ENCODE measurements at regions not wholly inside any gene's neighbourhood (a gene's known extent, or its start where the extent isn't known, plus 50 kb on each side); places are given as distances from the start of the nearest gene placed in this dataset.

- no peak overlapping the region for H3K9ac ChIP-seq (ENCODE audit: low read length)
- intact Hi-C loops (cut with micrococcal nuclease): no loop called here
- no peaks in the 10 kb centered on the region for H3K79me2 ChIP-seq (ENCODE audit: insufficient read depth, low read length)
- no peaks in the 10 kb centered on the region for H3K4me1 ChIP-seq (ENCODE audit: control insufficient read depth in 1 of 2, insufficient read depth in 2 of 2, low read length in 2 of 2)
- CTCF ChIA-PET: no interaction called here
- no peaks in the 10 kb centered on the region for H4K20me1 ChIP-seq (ENCODE audit: insufficient read depth)
- DNase-seq (ENCODE audit: low read depth, low spot score): no peak
- H3K9me2 ChIP-seq (ENCODE audit: insufficient read depth): no peaks in the 10 kb centered on the region
- TF ChIP-seq, protein P1, sequence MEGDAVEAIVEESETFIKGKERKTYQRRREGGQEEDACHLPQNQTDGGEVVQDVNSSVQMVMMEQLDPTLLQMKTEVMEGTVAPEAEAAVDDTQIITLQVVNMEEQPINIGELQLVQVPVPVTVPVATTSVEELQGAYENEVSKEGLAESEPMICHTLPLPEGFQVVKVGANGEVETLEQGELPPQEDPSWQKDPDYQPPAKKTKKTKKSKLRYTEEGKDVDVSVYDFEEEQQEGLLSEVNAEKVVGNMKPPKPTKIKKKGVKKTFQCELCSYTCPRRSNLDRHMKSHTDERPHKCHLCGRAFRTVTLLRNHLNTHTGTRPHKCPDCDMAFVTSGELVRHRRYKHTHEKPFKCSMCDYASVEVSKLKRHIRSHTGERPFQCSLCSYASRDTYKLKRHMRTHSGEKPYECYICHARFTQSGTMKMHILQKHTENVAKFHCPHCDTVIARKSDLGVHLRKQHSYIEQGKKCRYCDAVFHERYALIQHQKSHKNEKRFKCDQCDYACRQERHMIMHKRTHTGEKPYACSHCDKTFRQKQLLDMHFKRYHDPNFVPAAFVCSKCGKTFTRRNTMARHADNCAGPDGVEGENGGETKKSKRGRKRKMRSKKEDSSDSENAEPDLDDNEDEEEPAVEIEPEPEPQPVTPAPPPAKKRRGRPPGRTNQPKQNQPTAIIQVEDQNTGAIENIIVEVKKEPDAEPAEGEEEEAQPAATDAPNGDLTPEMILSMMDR (IDR thresholded peaks at IDR 0.05 in 2 of 3, conservative IDR thresholded peaks at IDR 0.05 in 1 of 3; ENCODE audit: borderline replicate concordance in 1 of 3, insufficient read depth in 1 of 3, low read depth in 2 of 3, low read length in 2 of 3): no peak
- TF ChIP-seq, protein P2, sequence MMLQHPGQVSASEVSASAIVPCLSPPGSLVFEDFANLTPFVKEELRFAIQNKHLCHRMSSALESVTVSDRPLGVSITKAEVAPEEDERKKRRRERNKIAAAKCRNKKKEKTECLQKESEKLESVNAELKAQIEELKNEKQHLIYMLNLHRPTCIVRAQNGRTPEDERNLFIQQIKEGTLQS (IDR thresholded peaks at IDR 0.05): no peak
- TF ChIP-seq FOSL1 (IDR thresholded peaks at IDR 0.05; ENCODE audit: low read depth) (no peak), POLR2AphosphoS5 (IDR thresholded peaks at IDR 0.05; ENCODE audit: low read depth, low read length) (no peak), CEBPB (IDR thresholded peaks at IDR 0.05; ENCODE audit: low read depth) (no peak), RAD21 (IDR thresholded peaks at IDR 0.05; ENCODE audit: low read depth) (no peak), CBX3 (IDR thresholded peaks at IDR 0.05; ENCODE audit: low read depth) (no peak), YY1 (IDR thresholded peaks at IDR 0.05; ENCODE audit: extremely low read depth, insufficient replicate concordance, low read depth, low read length) (no peak), EGR1 (IDR thresholded peaks at IDR 0.05; ENCODE audit: low read depth) (no peak), ELF1 (IDR thresholded peaks at IDR 0.05; ENCODE audit: borderline replicate concordance, low read depth) (no peak), ZFX (IDR thresholded peaks at IDR 0.05) (no peak), ZNF274 (IDR thresholded peaks at IDR 0.05; ENCODE audit: low read depth, low read length) (no peak), SP1 (IDR thresholded peaks at IDR 0.05; ENCODE audit: low read depth) (no peak), POLR2A (IDR thresholded peaks at IDR 0.05; ENCODE audit: borderline replicate concordance, extremely low read depth, insufficient read depth, insufficient read length) (no peak), MAX (IDR thresholded peaks at IDR 0.05) (no peak), TCF7L2 (IDR thresholded peaks at IDR 0.05; ENCODE audit: borderline replicate concordance, extremely low read depth, insufficient read depth, insufficient read length) (no peak), JUND (IDR thresholded peaks at IDR 0.05) (no peak)
- TF ChIP-seq, protein P3, sequence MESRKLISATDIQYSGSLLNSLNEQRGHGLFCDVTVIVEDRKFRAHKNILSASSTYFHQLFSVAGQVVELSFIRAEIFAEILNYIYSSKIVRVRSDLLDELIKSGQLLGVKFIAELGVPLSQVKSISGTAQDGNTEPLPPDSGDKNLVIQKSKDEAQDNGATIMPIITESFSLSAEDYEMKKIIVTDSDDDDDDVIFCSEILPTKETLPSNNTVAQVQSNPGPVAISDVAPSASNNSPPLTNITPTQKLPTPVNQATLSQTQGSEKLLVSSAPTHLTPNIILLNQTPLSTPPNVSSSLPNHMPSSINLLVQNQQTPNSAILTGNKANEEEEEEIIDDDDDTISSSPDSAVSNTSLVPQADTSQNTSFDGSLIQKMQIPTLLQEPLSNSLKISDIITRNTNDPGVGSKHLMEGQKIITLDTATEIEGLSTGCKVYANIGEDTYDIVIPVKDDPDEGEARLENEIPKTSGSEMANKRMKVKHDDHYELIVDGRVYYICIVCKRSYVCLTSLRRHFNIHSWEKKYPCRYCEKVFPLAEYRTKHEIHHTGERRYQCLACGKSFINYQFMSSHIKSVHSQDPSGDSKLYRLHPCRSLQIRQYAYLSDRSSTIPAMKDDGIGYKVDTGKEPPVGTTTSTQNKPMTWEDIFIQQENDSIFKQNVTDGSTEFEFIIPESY (IDR thresholded peaks at IDR 0.05; ENCODE audit: extremely low read depth, insufficient replicate concordance, low read length): no peak
- no peaks in the 10 kb centered on the region for H3K36me3 ChIP-seq (ENCODE audit: control insufficient read depth in 1 of 2, insufficient read depth in 2 of 2, low read length in 2 of 2)
- no TSS peak for BruUV-seq (replicated peaks)
- no peak overlapping the region for H3K4me3 ChIP-seq (replicated peaks in 1 of 2; ENCODE audit: low read depth in 1 of 2, low read length in 2 of 2)
- H2AFZ ChIP-seq (ENCODE audit: low read depth, low read length, poor library complexity, severe bottlenecking): no peak overlapping the region
- RAD21 ChIA-PET (ENCODE audit: low non-redundant PET in 1 of 2, low total read pairs in 2 of 2, uncharacterized antibody in 2 of 2, unreplicated experiment in 2 of 2): no interaction called here
- no peaks in the 10 kb centered on the region for H3K9me3 ChIP-seq (ENCODE audit: control insufficient read depth in 1 of 2, insufficient read depth in 1 of 2, low read depth in 1 of 2, low read length in 2 of 2)
- no peak overlapping the region for H3K4me2 ChIP-seq (ENCODE audit: low read length)
- H3K27me3 ChIP-seq (ENCODE audit: insufficient read depth, low read length): no peaks in the 10 kb centered on the region
- ATAC-seq: no peak
- no peak overlapping the region for H3K27ac ChIP-seq (ENCODE audit: low read depth, low read length)
- POLR2A ChIA-PET: no interaction called here
Observed at GRCh38 chr12:92276276-92276675, 130.6 kb upstream of the BTG1 start.

All from HCT116 (cell line).